Loucy (cell line): ENCODE measurements at regions not wholly inside any gene's neighbourhood (a gene's known extent, or its start where the extent isn't known, plus 50 kb on each side); places are given as distances from the start of the nearest gene placed in this dataset.

Experiments used
- CTCF ChIP-seq: fragments of 200-600 bp; sonication (generic); conservative IDR thresholded peaks from 2 replicates; pipeline ENCODE4 v1.5.1; 2014; ENCODE audit warnings: mild to moderate bottlenecking, antibody characterized with exemption, low read length
- EZH2phosphoT487 ChIP-seq: fragments of 200-600 bp; IDR thresholded peaks from 2 replicates; pipeline ENCODE4 v1.6.1; 2018; ENCODE audit warnings: antibody characterized with exemption, mild to moderate bottlenecking, moderate library complexity, borderline replicate concordance

- TF ChIP-seq CTCF, result no peak
- no peak for TF ChIP-seq EZH2phosphoT487
Observed at GRCh38 chr6:48570656-48571055, 459.7 kb upstream of the PTCHD4 start.
